GM11168 (cell line): ENCODE measurements at regions not wholly inside any gene's neighbourhood (a gene's known extent, or its start where the extent isn't known, plus 50 kb on each side); places are given as distances from the start of the nearest gene placed in this dataset.
"Not testable (repeated sequence)": the region's sequence is repeated elsewhere in the genome, so short reads cannot be mapped to it uniquely, and the experiment has no call there.

Experiments
- in situ Hi-C: fragments of 300-500 bp; cut with MboI; formaldehyde crosslinking; loops from one replicate; pipeline ENCODE4 v1.12.0; 2022; ENCODE audit warnings: low sequenced_read_pairs; ENCODE audit not compliant: unreplicated experiment

- in situ Hi-C loops = no loop called here
Measured at GRCh38 chr2:208671886-208672680, 265.5 kb downstream of the PTH2R start.

- in situ Hi-C loops = no loop called here
Measured at GRCh38 chr2:208673631-208674030, 267.0 kb downstream of the PTH2R start.

GRCh38 chr2:208674919-208675318 is 268.3 kb downstream of the PTH2R start:
- in situ Hi-C loops = no loop called here

- in situ Hi-C loops = not testable (repeated sequence)
Measured at GRCh38 chr2:208685929-208686328, 279.3 kb downstream of the PTH2R start.

- in situ Hi-C loops = no loop called here
Measured at GRCh38 chr2:208686665-208687064, 280.1 kb downstream of the PTH2R start.

- in situ Hi-C loops = not testable (repeated sequence)
Measured at GRCh38 chr2:208687720-208688119, 281.1 kb downstream of the PTH2R start.

- in situ Hi-C loops = no loop called here
Measured at GRCh38 chr2:208698114-208698513, 291.5 kb downstream of the PTH2R start.

- in situ Hi-C loops = no loop called here
Measured at GRCh38 chr2:208708486-208708885, 301.9 kb downstream of the PTH2R start.

- in situ Hi-C loops = no loop called here
Measured at GRCh38 chr2:208711598-208711997, 305.0 kb downstream of the PTH2R start.

- in situ Hi-C loops = no loop called here
Measured at GRCh38 chr2:208713066-208713745, 306.6 kb downstream of the PTH2R start.

GRCh38 chr2:208718828-208719227 is 312.2 kb downstream of the PTH2R start:
- in situ Hi-C loops = no loop called here

- in situ Hi-C loops = no loop called here
Measured at GRCh38 chr2:208722731-208723130, 316.1 kb downstream of the PTH2R start.

GRCh38 chr2:208725280-208725679 is 318.7 kb downstream of the PTH2R start:
- in situ Hi-C loops = no loop called here

GRCh38 chr2:208726242-208726641 is 319.6 kb downstream of the PTH2R start:
- in situ Hi-C loops = no loop called here

- in situ Hi-C loops = not testable (repeated sequence)
Measured at GRCh38 chr2:208751663-208752415, 345.2 kb downstream of the PTH2R start.

GRCh38 chr2:208757364-208757763 is 350.8 kb downstream of the PTH2R start:
- in situ Hi-C loops = no loop called here

- in situ Hi-C loops = not testable (repeated sequence)
Measured at GRCh38 chr2:208773074-208773473, 366.5 kb downstream of the PTH2R start.

- in situ Hi-C loops = no loop called here
Measured at GRCh38 chr2:208781166-208781565, 374.6 kb downstream of the PTH2R start.

- in situ Hi-C loops = no loop called here
Measured at GRCh38 chr2:208782097-208782496, 375.5 kb downstream of the PTH2R start.

- in situ Hi-C loops = no loop called here
Measured at GRCh38 chr2:208783184-208783583, 376.6 kb downstream of the PTH2R start.

GRCh38 chr2:208784774-208785173 is 378.2 kb downstream of the PTH2R start:
- in situ Hi-C loops = not testable (repeated sequence)
